GM12892 (cell line): ENCODE measurements at regions not wholly inside any gene's neighbourhood (a gene's known extent, or its start where the extent isn't known, plus 50 kb on each side); places are given as distances from the start of the nearest gene placed in this dataset.

Experiments used
- POLR2A ChIP-seq: IDR thresholded peaks from 2 replicates; pipeline ENCODE4 v1.6.1; 2011; ENCODE audit warnings: low read depth, low read length, control low read depth
- POLR2AphosphoS5 ChIP-seq: IDR thresholded peaks from 2 replicates; pipeline ENCODE4 v1.6.1; 2011; ENCODE audit warnings: low read depth, low read length, control low read depth

DNA sequence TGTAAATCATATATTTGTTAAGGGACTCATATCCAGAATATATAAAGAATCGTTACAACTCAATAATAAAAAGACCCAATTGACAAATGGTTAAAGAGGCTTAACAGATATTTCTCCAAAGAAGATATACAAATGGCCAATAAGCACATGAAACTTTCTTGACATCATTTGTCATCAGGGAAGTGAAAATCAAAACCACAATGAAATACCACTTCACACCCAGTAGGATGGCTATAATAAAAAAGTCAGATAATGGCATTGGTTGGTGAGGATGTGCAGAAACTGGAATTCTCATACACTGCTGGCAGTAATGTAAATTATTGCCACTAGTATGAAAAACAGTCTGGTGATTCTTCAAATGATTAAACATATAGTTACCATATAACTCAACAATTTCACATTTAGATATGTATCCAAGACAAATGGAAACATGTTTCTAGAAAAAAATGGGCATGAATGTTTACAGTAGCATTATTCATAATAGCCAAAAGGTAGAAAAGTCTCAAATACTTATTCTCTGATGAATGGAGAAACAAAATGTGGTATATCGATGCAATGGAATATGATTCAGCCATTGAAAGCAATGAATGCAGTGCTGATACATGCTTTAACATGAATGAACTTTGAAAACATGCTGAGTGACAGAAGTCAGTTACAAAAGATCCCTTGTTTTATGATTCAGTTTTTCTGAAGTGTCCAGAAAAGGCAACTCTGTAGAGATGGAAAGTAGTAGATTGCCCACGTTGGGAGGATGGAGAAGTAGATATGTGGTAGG, 304.6 kb upstream of the ZEB2 start:
- TF ChIP-seq POLR2A (no peak), POLR2AphosphoS5 (no peak)
